Osteocyte (in vitro differentiated cells): ENCODE measurements at regions not wholly inside any gene's neighbourhood (a gene's known extent, or its start where the extent isn't known, plus 50 kb on each side); places are given as distances from the start of the nearest gene placed in this dataset.

ENCODE experiments used
- DNase-seq: peaks from one replicate; pipeline ENCODE4 v3.0.0; 2021; ENCODE audit warnings: mixed read lengths; ENCODE audit not compliant: unreplicated experiment; ENCODE audit errors: extremely low spot score
- H3K27ac Mint-ChIP-seq: one replicate; pipeline ENCODE4 v1.8.0; 2021; ENCODE audit warnings: mild to moderate bottlenecking, mixed read lengths; ENCODE audit not compliant: unreplicated experiment
- H3K27me3 Mint-ChIP-seq: one replicate; pipeline ENCODE4 v1.8.0; 2021; ENCODE audit warnings: mixed read lengths; ENCODE audit not compliant: unreplicated experiment
- H3K36me3 Mint-ChIP-seq: one replicate; pipeline ENCODE4 v1.8.0; 2021; ENCODE audit warnings: mixed read lengths; ENCODE audit not compliant: unreplicated experiment
- H3K4me1 Mint-ChIP-seq: one replicate; pipeline ENCODE4 v1.8.0; 2021; ENCODE audit warnings: mixed read lengths; ENCODE audit not compliant: unreplicated experiment
- H3K4me3 Mint-ChIP-seq: one replicate; pipeline ENCODE4 v1.8.0; 2021; ENCODE audit warnings: mild to moderate bottlenecking, moderate library complexity, mixed read lengths; ENCODE audit not compliant: unreplicated experiment
- H3K9me3 Mint-ChIP-seq: one replicate; pipeline ENCODE4 v1.8.0; 2021; ENCODE audit warnings: mixed read lengths; ENCODE audit not compliant: unreplicated experiment
- CTCF ChIP-seq: fragments of 200-600 bp; sonication (generic); IDR thresholded peaks from 2 replicates; pipeline ENCODE4 v1.5.0; 2021; ENCODE audit warnings: antibody characterized with exemption, mild to moderate bottlenecking, moderate library complexity

GRCh38 chr16:5442054-5442453 is 344.5 kb upstream of the EEF2KMT start:
- H3K27ac Mint-ChIP-seq: no peak overlapping the region
- no peaks in the 10 kb centered on the region for H3K4me1 Mint-ChIP-seq
- no peaks in the 10 kb centered on the region for H3K36me3 Mint-ChIP-seq

GRCh38 chr16:5438591-5438990 is 341.0 kb upstream of the EEF2KMT start:
- Mint-ChIP-seq H3K27ac (no peak overlapping the region), H3K36me3 (no peaks in the 10 kb centered on the region), H3K4me1 (no peaks in the 10 kb centered on the region), H3K4me3 (no peak overlapping the region), H3K9me3 (peaks cover 30% of the 10 kb centered on the region), H3K27me3 (no peaks in the 10 kb centered on the region)
- no peak for TF ChIP-seq CTCF
- no peak for DNase-seq

More at GRCh38 chr16:5442054-5442453, 344.5 kb upstream of the EEF2KMT start:
- Mint-ChIP-seq H3K27me3 (no peaks in the 10 kb centered on the region), H3K9me3 (peaks cover 36% of the 10 kb centered on the region), H3K4me3 (no peak overlapping the region)
- no peak for TF ChIP-seq CTCF
- DNase-seq: no peak

GRCh38 chr16:5433587-5433986 is 336.0 kb upstream of the EEF2KMT start:
- no peaks in the 10 kb centered on the region for H3K4me1 Mint-ChIP-seq
- TF ChIP-seq CTCF: no peak
- no peak overlapping the region for H3K27ac Mint-ChIP-seq
- H3K4me3 Mint-ChIP-seq: no peak overlapping the region
- H3K27me3 Mint-ChIP-seq: no peaks in the 10 kb centered on the region
- no peaks in the 10 kb centered on the region for H3K36me3 Mint-ChIP-seq
- DNase-seq: no peak
- peaks cover 5% of the 10 kb centered on the region for H3K9me3 Mint-ChIP-seq

GRCh38 chr16:5432166-5432565 is 334.6 kb upstream of the EEF2KMT start:
- Mint-ChIP-seq H3K36me3 (no peaks in the 10 kb centered on the region), H3K9me3 (no peaks in the 10 kb centered on the region), H3K4me1 (no peaks in the 10 kb centered on the region), H3K4me3 (no peak overlapping the region), H3K27ac (no peak overlapping the region), H3K27me3 (no peaks in the 10 kb centered on the region)
- no peak for TF ChIP-seq CTCF
- DNase-seq: no peak

GRCh38 chr16:5430598-5430997 is 333.0 kb upstream of the EEF2KMT start:
- no peak overlapping the region for H3K27ac Mint-ChIP-seq
- no peak for TF ChIP-seq CTCF

More at GRCh38 chr16:5430598-5430997, 333.0 kb upstream of the EEF2KMT start:
- Mint-ChIP-seq H3K4me1 (no peaks in the 10 kb centered on the region), H3K4me3 (no peak overlapping the region), H3K9me3 (no peaks in the 10 kb centered on the region), H3K36me3 (no peaks in the 10 kb centered on the region), H3K27me3 (no peaks in the 10 kb centered on the region)
- no peak for DNase-seq
